WTC11 (cell line): ENCODE measurements at regions not wholly inside any gene's neighbourhood (a gene's known extent, or its start where the extent isn't known, plus 50 kb on each side); places are given as distances from the start of the nearest gene placed in this dataset.

Experiments
- ATF3 ChIP-seq: sonication (generic); formaldehyde crosslinking; conservative IDR thresholded peaks from 2 replicates; pipeline ENCODE4 v1.8.1; 2022; ENCODE audit warnings: mild to moderate bottlenecking, missing genetic modification reagents
- CTCF ChIP-seq: fragments of 200-600 bp; IDR thresholded peaks from 2 replicates; pipeline ENCODE4 v1.8.0; 2022; ENCODE audit warnings: antibody characterized with exemption
- E2F1 ChIP-seq: sonication (generic); formaldehyde crosslinking; IDR thresholded peaks from 2 replicates; pipeline ENCODE4 v1.8.0; 2022; ENCODE audit warnings: mild to moderate bottlenecking, missing genetic modification reagents
- NFYB ChIP-seq: sonication (generic); formaldehyde crosslinking; conservative IDR thresholded peaks from 2 replicates; pipeline ENCODE4 v1.8.0; 2022; ENCODE audit warnings: low read depth, missing genetic modification reagents
- PREB ChIP-seq: sonication (generic); formaldehyde crosslinking; IDR thresholded peaks from 2 replicates; pipeline ENCODE4 v1.8.1; 2022; ENCODE audit warnings: mild to moderate bottlenecking, missing genetic modification reagents, moderate library complexity, borderline replicate concordance
- RELA ChIP-seq: sonication (generic); formaldehyde crosslinking; IDR thresholded peaks from 2 replicates; pipeline ENCODE4 v1.8.1; 2022; ENCODE audit warnings: missing genetic modification reagents, mild to moderate bottlenecking, borderline replicate concordance
- SP1 ChIP-seq: sonication (generic); formaldehyde crosslinking; conservative IDR thresholded peaks from 2 replicates; pipeline ENCODE4 v1.8.1; 2022; ENCODE audit warnings: missing genetic modification reagents
- STAT6 ChIP-seq: sonication (generic); formaldehyde crosslinking; conservative IDR thresholded peaks from 2 replicates; pipeline ENCODE4 v1.8.1; 2023; ENCODE audit warnings: mild to moderate bottlenecking, low read depth, missing genetic modification reagents, moderate library complexity
- USF2 ChIP-seq: sonication (generic); formaldehyde crosslinking; IDR thresholded peaks from 2 replicates; pipeline ENCODE4 v1.8.1; 2023; ENCODE audit warnings: mild to moderate bottlenecking, missing genetic modification reagents, moderate library complexity
- ZNF232 ChIP-seq: sonication (generic); formaldehyde crosslinking; IDR thresholded peaks from 2 replicates; pipeline ENCODE4 v1.8.0; 2022; ENCODE audit warnings: mild to moderate bottlenecking, missing genetic modification reagents

- TF ChIP-seq CTCF (no peak), ATF3 (no peak), ZNF232 (CRISPR knock-in tag) (no peak), PREB (no peak), NFYB (CRISPR knock-in tag) (no peak), SP1 (CRISPR knock-in tag) (no peak), E2F1 (CRISPR knock-in tag) (no peak), USF2 (CRISPR knock-in tag) (no peak), STAT6 (CRISPR knock-in tag) (no peak), RELA (CRISPR knock-in tag) (no peak)
Measured at GRCh38 chr22:22816766-22817410, 70.7 kb upstream of the IGLL5 start.
